HUES6 (cell line): ENCODE measurements at regions not wholly inside any gene's neighbourhood (a gene's known extent, or its start where the extent isn't known, plus 50 kb on each side); places are given as distances from the start of the nearest gene placed in this dataset.
"Not testable (repeated sequence)": the region's sequence is repeated elsewhere in the genome, so short reads cannot be mapped to it uniquely, and the experiment has no call there.

ENCODE experiments used
- H3K27ac ChIP-seq: 2 replicates; pipeline ENCODE4 v1.7.0; 2013; ENCODE audit warnings: low read depth, mild to moderate bottlenecking, low read length, inconsistent platforms
- H3K27me3 ChIP-seq: 2 replicates; pipeline ENCODE4 v1.6.1; 2013; ENCODE audit warnings: low read length; ENCODE audit not compliant: control insufficient read depth, insufficient read depth
- H3K36me3 ChIP-seq: 2 replicates; pipeline ENCODE4 v1.6.1; 2013; ENCODE audit warnings: low read length; ENCODE audit not compliant: control insufficient read depth, insufficient read depth
- H3K4me1 ChIP-seq: 2 replicates; pipeline ENCODE4 v1.6.1; 2013; ENCODE audit warnings: low read length; ENCODE audit not compliant: control insufficient read depth, insufficient read depth
- H3K4me3 ChIP-seq: 2 replicates; pipeline ENCODE4 v1.5.1; 2013; ENCODE audit warnings: low read depth, low read length
- H3K9ac ChIP-seq: one replicate; pipeline ENCODE4 v1.6.1; 2013; ENCODE audit warnings: mild to moderate bottlenecking, low read length
- H3K9me3 ChIP-seq: 2 replicates; pipeline ENCODE4 v1.6.1; 2013; ENCODE audit warnings: low read depth, low read length; ENCODE audit not compliant: control insufficient read depth, insufficient read depth

DNA sequence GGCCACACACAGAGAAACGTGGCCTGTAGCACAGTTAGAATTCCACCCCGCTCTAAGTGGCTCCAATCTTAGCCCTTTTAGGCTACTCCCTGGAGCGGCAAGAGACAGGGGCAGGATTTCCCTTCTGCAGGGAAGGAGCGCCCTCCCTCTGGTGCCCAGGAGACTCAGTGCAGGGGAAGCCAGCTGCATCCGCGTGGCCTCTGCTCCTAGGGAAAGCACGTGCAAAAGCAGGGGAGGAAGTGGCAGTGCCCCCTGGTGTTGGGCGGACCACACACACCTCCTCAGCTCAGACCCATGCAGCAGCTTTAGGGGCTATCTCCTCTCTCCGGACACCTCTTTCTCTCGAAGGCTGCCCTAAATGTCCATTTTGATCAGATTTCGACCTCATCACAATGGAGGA is 50.0 kb downstream of the SPRING1 start:
- Histone ChIP-seq H3K4me1 (no peaks in the 10 kb centered on the region), H3K27ac (no peak overlapping the region), H3K4me3 (no peak overlapping the region), H3K27me3 (peaks cover 3% of the 10 kb centered on the region; the same call in 1 of the 2 replicates), H3K9me3 (no peaks in the 10 kb centered on the region), H3K9ac (no peak overlapping the region), H3K36me3 (no peaks in the 10 kb centered on the region)

- Histone ChIP-seq H3K36me3 (no peaks in the 10 kb centered on the region), H3K9ac (no peak overlapping the region), H3K27ac (no peak overlapping the region), H3K4me1 (no peaks in the 10 kb centered on the region), H3K9me3 (no peaks in the 10 kb centered on the region), H3K4me3 (no peak overlapping the region), H3K27me3 (no peaks in the 10 kb centered on the region)
These were observed 53.0 kb downstream of the SPRING1 start for GRCh38 chr12:116684891-116685290.

DNA sequence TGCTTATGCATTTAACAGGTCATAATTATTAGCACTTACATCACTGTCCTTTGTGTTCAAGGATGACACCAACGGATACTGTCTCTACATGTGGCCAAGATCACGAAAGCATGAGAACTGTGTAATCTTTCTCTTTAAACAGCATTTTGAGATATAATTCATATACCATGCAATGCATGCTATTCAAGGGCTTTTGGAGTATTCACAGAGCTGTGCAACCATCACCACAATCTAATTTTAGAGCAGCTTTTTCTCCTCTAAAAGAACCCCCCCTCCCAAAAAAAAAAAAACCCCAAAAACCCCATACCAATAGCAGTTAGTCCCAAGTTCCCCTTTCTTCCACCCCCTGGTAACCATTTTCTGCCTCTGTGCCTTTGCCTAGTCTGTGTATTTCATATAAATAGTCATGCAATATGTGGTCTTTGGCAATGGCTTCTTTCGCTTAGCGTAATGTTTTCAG is 60.6 kb downstream of the SPRING1 start:
- no peak overlapping the region for H3K4me3 ChIP-seq
- no peaks in the 10 kb centered on the region for H3K36me3 ChIP-seq
- H3K27ac ChIP-seq = no peak overlapping the region
- H3K4me1 ChIP-seq = no peaks in the 10 kb centered on the region
- H3K9ac ChIP-seq = no peak overlapping the region
- no peaks in the 10 kb centered on the region for H3K27me3 ChIP-seq
- H3K9me3 ChIP-seq = no peaks in the 10 kb centered on the region

DNA sequence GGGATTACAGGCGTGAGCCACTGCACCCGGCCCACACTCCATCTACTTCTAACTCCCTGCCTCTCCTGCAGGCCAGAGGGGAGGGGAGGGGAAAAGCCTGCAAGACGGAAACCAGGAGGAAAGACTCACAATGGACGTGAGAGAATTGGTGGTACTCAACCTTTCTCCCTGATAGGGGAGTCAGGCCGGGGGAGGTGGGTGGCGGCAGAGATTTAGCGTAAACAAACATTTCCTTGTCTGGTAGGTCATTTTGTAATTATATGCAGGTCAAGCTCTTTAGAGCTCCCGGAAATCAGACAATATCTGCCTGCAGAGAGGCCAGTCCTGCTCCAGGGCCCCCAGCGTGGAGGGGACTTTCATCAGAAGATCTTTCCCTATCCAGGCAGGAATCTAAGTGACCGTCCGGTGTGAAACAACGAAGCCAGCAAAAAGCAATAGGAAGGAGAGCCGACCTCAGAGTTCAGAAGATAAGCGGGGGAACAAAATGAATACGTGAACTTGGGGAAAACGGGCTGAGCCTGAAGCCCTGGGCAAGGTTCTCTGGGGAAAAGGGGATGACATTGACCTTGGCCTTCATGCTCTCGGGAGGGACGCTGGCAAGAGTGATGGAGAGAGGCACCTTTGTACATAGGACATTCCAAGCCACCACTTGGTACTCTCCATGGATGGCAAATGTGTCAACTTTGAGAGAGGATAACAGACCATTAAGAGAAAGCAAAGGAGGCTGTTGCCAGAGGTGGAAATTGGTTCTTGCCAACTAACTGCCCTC is 62.3 kb downstream of the SPRING1 start:
- Histone ChIP-seq H3K27me3 (no peaks in the 10 kb centered on the region), H3K27ac (no peak overlapping the region), H3K9me3 (no peaks in the 10 kb centered on the region), H3K4me1 (no peaks in the 10 kb centered on the region), H3K4me3 (no peak overlapping the region), H3K36me3 (no peaks in the 10 kb centered on the region), H3K9ac (no peak overlapping the region)

- no peaks in the 10 kb centered on the region for H3K4me1 ChIP-seq
- H3K4me3 ChIP-seq = no peak overlapping the region
- H3K9me3 ChIP-seq = no peaks in the 10 kb centered on the region
- H3K27me3 ChIP-seq = no peaks in the 10 kb centered on the region
- no peak overlapping the region for H3K27ac ChIP-seq
- H3K36me3 ChIP-seq = no peaks in the 10 kb centered on the region
- H3K9ac ChIP-seq = no peak overlapping the region
These were observed 63.2 kb downstream of the SPRING1 start for GRCh38 chr12:116674643-116675183.

GRCh38 chr12:116673681-116674111 is 64.2 kb downstream of the SPRING1 start:
- Histone ChIP-seq H3K9ac (no peak overlapping the region), H3K4me3 (no peak overlapping the region), H3K9me3 (no peaks in the 10 kb centered on the region), H3K36me3 (no peaks in the 10 kb centered on the region), H3K4me1 (no peaks in the 10 kb centered on the region), H3K27ac (no peak overlapping the region), H3K27me3 (no peaks in the 10 kb centered on the region)

GRCh38 chr12:116672842-116673516 is 64.9 kb downstream of the SPRING1 start:
- no peaks in the 10 kb centered on the region for H3K36me3 ChIP-seq
- H3K4me1 ChIP-seq = no peaks in the 10 kb centered on the region
- no peak overlapping the region for H3K4me3 ChIP-seq
- no peak overlapping the region for H3K9ac ChIP-seq
- no peak overlapping the region for H3K27ac ChIP-seq
- H3K9me3 ChIP-seq = no peaks in the 10 kb centered on the region
- no peaks in the 10 kb centered on the region for H3K27me3 ChIP-seq

DNA sequence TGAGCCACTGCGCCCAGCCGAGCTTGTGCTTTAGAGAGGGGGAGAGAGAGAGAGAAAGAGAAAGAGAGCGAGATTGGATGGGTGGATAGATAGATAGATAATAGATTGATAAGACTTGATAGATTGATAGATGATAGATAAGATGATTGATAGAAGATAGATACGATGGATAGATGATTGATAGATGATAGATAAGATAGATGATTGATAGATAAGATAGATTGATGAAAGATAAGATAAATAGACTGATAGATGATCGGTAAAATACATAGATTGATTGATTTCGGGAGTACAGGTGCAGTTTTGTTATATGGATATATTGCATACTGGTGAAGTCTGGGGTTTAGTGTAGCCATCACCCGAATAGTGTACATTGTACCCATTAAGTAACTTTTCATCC is 65.9 kb downstream of the SPRING1 start:
- Histone ChIP-seq H3K9me3 (no peaks in the 10 kb centered on the region), H3K4me3 (no peak overlapping the region), H3K9ac (no peak overlapping the region), H3K27ac (no peak overlapping the region), H3K36me3 (no peaks in the 10 kb centered on the region), H3K4me1 (no peaks in the 10 kb centered on the region), H3K27me3 (no peaks in the 10 kb centered on the region)

DNA sequence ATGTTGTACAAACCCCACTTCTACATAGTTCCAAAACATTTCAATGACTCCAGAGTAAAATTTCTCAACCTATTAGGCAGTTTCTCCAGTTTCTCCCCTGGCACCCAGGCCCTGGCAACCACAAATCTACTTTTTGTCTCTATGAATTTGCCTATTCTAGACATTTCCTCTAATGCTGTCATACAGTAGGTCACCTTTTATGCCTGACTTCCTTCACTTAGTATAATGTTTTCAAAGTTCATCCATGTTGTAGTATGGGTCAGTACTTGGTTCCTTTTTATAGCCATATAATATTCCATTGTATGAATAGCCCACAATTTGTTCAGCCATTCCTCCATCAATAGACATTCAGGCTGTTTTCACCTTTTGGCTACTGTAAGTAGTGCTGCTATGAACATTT is 67.0 kb downstream of the SPRING1 start:
- Histone ChIP-seq H3K36me3 (no peaks in the 10 kb centered on the region), H3K9me3 (no peaks in the 10 kb centered on the region), H3K4me1 (peaks cover 8% of the 10 kb centered on the region), H3K9ac (no peak overlapping the region), H3K27ac (no peak overlapping the region), H3K27me3 (no peaks in the 10 kb centered on the region), H3K4me3 (no peak overlapping the region)

- H3K27me3 ChIP-seq = no peaks in the 10 kb centered on the region
- H3K9ac ChIP-seq = no peak overlapping the region
- H3K4me1 ChIP-seq = peaks cover 17% of the 10 kb centered on the region
- H3K36me3 ChIP-seq = no peaks in the 10 kb centered on the region
- no peaks in the 10 kb centered on the region for H3K9me3 ChIP-seq
- H3K27ac ChIP-seq = no peak overlapping the region
- no peak overlapping the region for H3K4me3 ChIP-seq
These were observed 70.1 kb downstream of the SPRING1 start for GRCh38 chr12:116667752-116668151.

DNA sequence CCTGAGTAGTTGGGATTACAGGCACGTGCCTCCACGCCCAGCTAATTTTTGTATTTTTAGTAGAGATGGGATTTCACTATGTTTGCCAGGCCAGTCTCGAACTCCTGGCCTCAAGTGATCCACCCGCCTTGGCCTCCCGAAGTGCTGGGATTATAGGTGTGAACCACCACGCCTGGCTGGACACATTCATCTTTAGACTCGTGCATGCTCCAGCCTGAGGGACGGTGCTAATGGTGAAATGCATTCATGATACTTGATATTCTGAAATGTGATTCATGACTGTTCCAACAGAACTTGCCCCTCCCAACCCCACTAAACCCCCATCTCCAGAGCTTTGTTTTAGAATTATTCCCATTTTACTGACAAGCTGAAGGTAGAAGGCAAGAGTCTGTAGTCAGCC is 71.0 kb downstream of the SPRING1 start:
- not testable (repeated sequence) for H3K27ac ChIP-seq, H3K36me3 ChIP-seq, H3K27me3 ChIP-seq, H3K9ac ChIP-seq, H3K4me3 ChIP-seq, H3K9me3 ChIP-seq
- H3K4me1 ChIP-seq = peaks cover 22% of the 10 kb centered on the region
